HepG2 (cell line): ENCODE measurements at regions not wholly inside any gene's neighbourhood (a gene's known extent, or its start where the extent isn't known, plus 50 kb on each side); places are given as distances from the start of the nearest gene placed in this dataset.
A peak's percentile ranks its signal among the peaks of the same experiment; 100 is the strongest.

Source experiments
- ATAC-seq: fragments of 200-7000 bp; cut with Tn5 transposase; 3 replicates; pipeline ENCODE4 v1.9.1; 2020; ENCODE audit warnings: mild to moderate bottlenecking, moderate library complexity
- BruUV-seq: library from RNA; stranded (reverse); fragments of 400-500 nt; replicated peaks from 2 replicates; lab custom pipeline; 2021; lab: Mats Ljungman, UMichigan
- CTCF ChIA-PET: fragments of 300-600 bp; formaldehyde crosslinking; extraction: SDS; loops from one replicate; lab custom pipeline; 2021; ENCODE audit warnings: low total read pairs, inconsistent platforms, low intra/inter-chr PET ratio; lab: Yijun Ruan, JAX
- POLR2A ChIA-PET: fragments of 350-600 bp; sonication (Branson Sonifier 250); formaldehyde crosslinking; loops from one replicate; lab custom pipeline; 2020; ENCODE audit warnings: antibody characterized with exemption, inconsistent platforms; lab: Yijun Ruan, JAX
- DNase-seq: peaks from one replicate; pipeline ENCODE4 v3.0.0-alpha.2; 2015; ENCODE audit warnings: low spot score
- FAIRE-seq: peaks from 3 replicates; lab custom pipeline; 2011; peaks lifted over from hg19 to GRCh38; lab: Jason Lieb, UNC
- H2AFZ ChIP-seq: one replicate; pipeline ENCODE4 v1.6.1; 2011; ENCODE audit warnings: low read length, inconsistent platforms
- H3K27ac ChIP-seq: fragments of 300-600 bp; 3 replicates; pipeline ENCODE4 v1.8.0; 2011; ENCODE audit warnings: mixed run types, mild to moderate bottlenecking, mixed read lengths, low read length, inconsistent platforms; ENCODE audit not compliant: insufficient read depth; ENCODE audit errors: extremely low read length
- H3K27me3 ChIP-seq, 2 experiments: fragments of 200-600 bp in 1 of 2; 2 replicates in 1 of 2; 3 replicates in 1 of 2; pipeline versions ENCODE4 v1.6.0 to v1.8.0; 2011; ENCODE audit warnings: low read length in 2 of 2, mild to moderate bottlenecking in 2 of 2, moderate library complexity in 2 of 2, inconsistent platforms in 1 of 2; ENCODE audit not compliant: insufficient read depth in 2 of 2, control insufficient read depth in 1 of 2
- H3K36me3 ChIP-seq, 2 experiments: fragments of 200-600 bp in 1 of 2; replicated peaks in 1 of 2; 2 replicates in 1 of 2; 3 replicates in 1 of 2; pipeline versions ENCODE4 v1.5.1 to v1.8.0; 2011; ENCODE audit warnings: low read length in 2 of 2, inconsistent platforms in 1 of 2; ENCODE audit not compliant: insufficient read depth in 2 of 2, control insufficient read depth in 1 of 2
- H3K4me1 ChIP-seq: 2 replicates; pipeline ENCODE4 v1.5.1; 2012; ENCODE audit warnings: low read length, inconsistent platforms; ENCODE audit not compliant: insufficient read depth
- H3K4me2 ChIP-seq: 2 replicates; pipeline ENCODE4 v1.6.0; 2011; ENCODE audit warnings: low read depth, low read length, inconsistent platforms
- H3K4me3 ChIP-seq, 3 experiments: fragments of 200-600 bp in 1 of 3; sonication (generic), shearing (Covaris generic) in 1 of 3; replicated peaks in 1 of 3; 2 replicates each; pipeline ENCODE4 v1.5.1; 2011 to 2016; ENCODE audit warnings: low read length in 3 of 3, inconsistent platforms in 2 of 3, low read depth in 2 of 3, mild to moderate bottlenecking in 2 of 3, control low read depth in 1 of 3, mixed read lengths in 1 of 3; ENCODE audit not compliant: insufficient read depth in 1 of 3
- H3K79me2 ChIP-seq: one replicate; pipeline ENCODE4 v1.6.1; 2011; ENCODE audit warnings: low read length, inconsistent platforms; ENCODE audit not compliant: insufficient read depth
- H3K9ac ChIP-seq: 2 replicates; pipeline ENCODE4 v1.6.0; 2011; ENCODE audit warnings: mild to moderate bottlenecking, low read depth, low read length, inconsistent platforms; ENCODE audit not compliant: insufficient read depth
- H3K9me3 ChIP-seq: 2 replicates; pipeline ENCODE4 v1.5.1; 2012; ENCODE audit warnings: mild to moderate bottlenecking, low read length
- H4K20me1 ChIP-seq: 2 replicates; pipeline ENCODE4 v1.6.0; 2011; ENCODE audit warnings: inconsistent platforms, mild to moderate bottlenecking, low read length, moderate library complexity; ENCODE audit not compliant: insufficient read depth
- KDM4B ChIP-seq: sonication (generic); formaldehyde crosslinking; IDR thresholded peaks from 2 replicates; pipeline ENCODE4 v1.4.0; 2020; ENCODE audit warnings: missing genetic modification reagents
- MIER3 ChIP-seq: IDR thresholded peaks from 2 replicates; pipeline ENCODE4 v1.6.1; 2016; ENCODE audit warnings: missing compliant biosample characterization, borderline replicate concordance
- MLLT10 ChIP-seq: sonication (generic); formaldehyde crosslinking; IDR thresholded peaks from 2 replicates; pipeline ENCODE4 v1.4.0; 2020; ENCODE audit warnings: missing genetic modification reagents
- MTA1 ChIP-seq: sonication (generic); formaldehyde crosslinking; IDR thresholded peaks from 2 replicates; pipeline ENCODE4 v1.4.0; 2020; ENCODE audit warnings: missing genetic modification reagents, mild to moderate bottlenecking, borderline replicate concordance
- RELA ChIP-seq: sonication (generic); formaldehyde crosslinking; IDR thresholded peaks from 2 replicates; pipeline ENCODE4 v1.4.0; 2020; ENCODE audit warnings: missing genetic modification reagents
- RFX3 ChIP-seq: IDR thresholded peaks from 2 replicates; pipeline ENCODE4 v1.6.1; 2016; ENCODE audit warnings: missing biosample characterization, missing genetic modification reagents
- WGBS: methylation state at CpG from one replicate; pipeline ENCODE4 v1.1.6; 2017; ENCODE audit warnings: low lambda C conversion rate; 5-methylcytosine and 5-hydroxymethylcytosine counted together
- in situ Hi-C: cut with HindIII; loops from 2 replicates; pipeline ENCODE4 v1.10.0; 2017; ENCODE audit warnings: low pct_unique_long_range_greater_than_20kb; ENCODE audit not compliant: extremely low pct_ligation_motif_present
- intact Hi-C: fragments of 100-400 bp; cut with micrococcal nuclease; formaldehyde crosslinking; loops from one replicate; pipeline ENCODE4 v1.10.0; 2022; ENCODE audit not compliant: unreplicated experiment
- TF ChIP-seq, protein P1 (sequence below): sonication (generic); formaldehyde crosslinking; IDR thresholded peaks from 2 replicates; pipeline ENCODE4 v1.8.0; 2022; ENCODE audit warnings: missing genetic modification reagents, low read depth, mild to moderate bottlenecking, borderline replicate concordance
- TF ChIP-seq, protein P2 (sequence below): fragments of 450-650 bp; IDR thresholded peaks from 2 replicates; pipeline ENCODE4 v1.6.1; 2017; ENCODE audit warnings: mild to moderate bottlenecking
- TF ChIP-seq, protein P3 (sequence below): IDR thresholded peaks from 2 replicates; pipeline ENCODE4 v1.6.1; 2016; ENCODE audit warnings: missing genetic modification reagents, missing compliant biosample characterization

DNA sequence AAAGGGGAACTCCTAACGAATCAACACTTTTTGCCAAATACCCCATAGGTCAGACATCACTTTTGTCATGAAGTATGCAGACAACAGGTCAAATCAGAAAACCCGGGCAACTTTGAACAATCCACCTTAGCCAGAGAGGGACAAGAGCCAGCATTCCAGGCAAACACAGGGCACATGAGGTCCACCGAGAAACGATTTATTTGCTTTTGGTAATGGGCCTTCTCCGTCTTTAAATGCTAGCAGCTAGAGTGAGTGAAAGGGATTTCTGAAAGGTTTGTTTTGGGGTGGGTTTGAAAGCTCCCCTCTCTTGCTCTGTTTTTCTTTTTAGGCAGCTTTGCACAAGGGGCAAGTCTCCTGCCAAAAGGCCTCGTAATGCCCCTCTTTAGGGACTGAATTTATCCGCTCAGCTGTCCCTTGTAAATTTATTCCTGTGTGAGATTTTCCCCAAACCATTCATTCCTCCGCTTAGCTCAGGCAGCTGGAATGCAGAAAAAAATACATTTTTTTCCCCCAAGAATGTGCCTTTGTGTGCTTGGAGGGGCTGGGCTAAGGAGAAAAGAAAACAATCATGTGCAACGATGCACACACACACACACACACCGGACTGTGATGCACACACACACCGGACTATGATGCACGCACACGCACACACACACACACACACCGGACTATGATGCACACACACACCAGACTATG, 196.9 kb downstream of the SNX19 start (continued):
- no peak for TF ChIP-seq RFX3 (CRISPR knock-in tag)
- TF ChIP-seq, protein P1, sequence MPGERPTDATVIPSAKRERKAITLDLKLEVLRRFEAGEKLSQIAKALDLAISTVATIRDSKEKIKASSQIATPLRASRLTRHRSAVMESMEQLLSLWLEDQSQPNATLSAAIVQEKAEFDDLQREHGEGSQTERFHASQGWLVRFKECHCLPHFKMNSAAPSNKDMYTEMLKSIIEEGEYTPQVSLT = no peak
- TF ChIP-seq KDM4B (CRISPR knock-in tag) = no peak
- no peak for TF ChIP-seq RELA (CRISPR knock-in tag)
- TF ChIP-seq, protein P2, sequence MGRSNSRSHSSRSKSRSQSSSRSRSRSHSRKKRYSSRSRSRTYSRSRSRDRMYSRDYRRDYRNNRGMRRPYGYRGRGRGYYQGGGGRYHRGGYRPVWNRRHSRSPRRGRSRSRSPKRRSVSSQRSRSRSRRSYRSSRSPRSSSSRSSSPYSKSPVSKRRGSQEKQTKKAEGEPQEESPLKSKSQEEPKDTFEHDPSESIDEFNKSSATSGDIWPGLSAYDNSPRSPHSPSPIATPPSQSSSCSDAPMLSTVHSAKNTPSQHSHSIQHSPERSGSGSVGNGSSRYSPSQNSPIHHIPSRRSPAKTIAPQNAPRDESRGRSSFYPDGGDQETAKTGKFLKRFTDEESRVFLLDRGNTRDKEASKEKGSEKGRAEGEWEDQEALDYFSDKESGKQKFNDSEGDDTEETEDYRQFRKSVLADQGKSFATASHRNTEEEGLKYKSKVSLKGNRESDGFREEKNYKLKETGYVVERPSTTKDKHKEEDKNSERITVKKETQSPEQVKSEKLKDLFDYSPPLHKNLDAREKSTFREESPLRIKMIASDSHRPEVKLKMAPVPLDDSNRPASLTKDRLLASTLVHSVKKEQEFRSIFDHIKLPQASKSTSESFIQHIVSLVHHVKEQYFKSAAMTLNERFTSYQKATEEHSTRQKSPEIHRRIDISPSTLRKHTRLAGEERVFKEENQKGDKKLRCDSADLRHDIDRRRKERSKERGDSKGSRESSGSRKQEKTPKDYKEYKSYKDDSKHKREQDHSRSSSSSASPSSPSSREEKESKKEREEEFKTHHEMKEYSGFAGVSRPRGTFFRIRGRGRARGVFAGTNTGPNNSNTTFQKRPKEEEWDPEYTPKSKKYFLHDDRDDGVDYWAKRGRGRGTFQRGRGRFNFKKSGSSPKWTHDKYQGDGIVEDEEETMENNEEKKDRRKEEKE = no peak

DNA sequence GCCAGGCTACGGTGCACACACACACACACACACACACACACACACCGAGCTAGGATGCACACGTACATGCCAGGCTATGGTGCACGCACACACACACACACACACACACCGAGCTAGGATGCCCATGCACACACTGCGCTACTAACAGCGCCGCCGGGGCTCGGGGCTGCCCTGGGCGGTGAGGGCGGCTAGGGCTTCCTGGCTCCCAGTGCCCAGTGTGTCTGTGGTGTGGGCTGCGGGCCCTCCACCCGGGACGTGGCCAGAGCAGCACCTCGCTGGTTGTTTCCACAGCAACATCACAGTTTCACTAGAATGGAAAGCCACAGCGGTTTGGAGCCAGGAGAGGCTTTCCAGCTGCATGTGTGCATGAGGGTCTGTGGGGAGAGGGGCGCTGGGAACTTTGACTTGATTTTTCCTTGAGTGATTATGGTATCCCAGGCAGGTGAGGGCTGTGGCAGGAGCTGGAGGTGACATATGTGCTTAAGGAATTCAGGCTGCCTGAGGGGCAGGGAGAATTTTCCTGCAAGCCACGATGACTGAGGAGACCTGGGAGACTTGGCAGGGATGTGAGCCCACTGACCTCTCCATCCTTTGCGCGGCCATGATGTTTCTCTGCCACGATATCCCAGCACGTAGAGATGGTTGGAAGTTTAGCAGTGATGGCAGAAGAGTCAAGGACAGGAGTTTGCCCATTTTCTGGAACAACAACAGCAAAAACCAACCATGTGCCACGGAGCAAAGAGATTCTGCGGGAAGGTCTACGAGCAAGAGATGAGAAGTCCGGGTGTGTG, 195.9 kb downstream of the SNX19 start:
- no peak overlapping the region for H3K4me3 ChIP-seq
- intact Hi-C loops (no loop called here), in situ Hi-C loops (no loop called here)
- TF ChIP-seq MTA1 (0 out of 2 replicates have a peak, but pooled peaks have one; percentile 22), MIER3 (CRISPR knock-in tag) (no peak), MLLT10 (CRISPR knock-in tag) (no peak)
- TF ChIP-seq, protein P3, sequence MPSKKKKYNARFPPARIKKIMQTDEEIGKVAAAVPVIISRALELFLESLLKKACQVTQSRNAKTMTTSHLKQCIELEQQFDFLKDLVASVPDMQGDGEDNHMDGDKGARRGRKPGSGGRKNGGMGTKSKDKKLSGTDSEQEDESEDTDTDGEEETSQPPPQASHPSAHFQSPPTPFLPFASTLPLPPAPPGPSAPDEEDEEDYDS (CRISPR knock-in tag) = no peak
- H3K4me1 ChIP-seq = no peaks in the 10 kb centered on the region
- BruUV-seq = no TSS peak
- no peak overlapping the region for H2AFZ ChIP-seq
- FAIRE-seq (no peak), DNase-seq (no peak), ATAC-seq (no peak)
- H3K79me2 ChIP-seq = no peaks in the 10 kb centered on the region
- H3K4me2 ChIP-seq = no peak overlapping the region
- no peaks in the 10 kb centered on the region for H3K9me3 ChIP-seq
- H3K9ac ChIP-seq = no peak overlapping the region
- peaks cover 1 to 15% of the 10 kb centered on the region in 2 experiments; a peak in 2 of 5 replicates for H3K27me3 ChIP-seq
- ChIA-PET CTCF (no interaction called here), POLR2A (no interaction called here)
- no peak overlapping the region for H3K27ac ChIP-seq
- 45% methylated on average over 25 of the region's 27 CpGs for WGBS
- no peaks in the 10 kb centered on the region for H4K20me1 ChIP-seq
- H3K36me3 ChIP-seq = no peaks in the 10 kb centered on the region
